ENCODE measurements at regions not wholly inside any gene's neighbourhood (a gene's known extent, or its start where the extent isn't known, plus 50 kb on each side); places are given as distances from the start of the nearest gene placed in this dataset.

DNA sequence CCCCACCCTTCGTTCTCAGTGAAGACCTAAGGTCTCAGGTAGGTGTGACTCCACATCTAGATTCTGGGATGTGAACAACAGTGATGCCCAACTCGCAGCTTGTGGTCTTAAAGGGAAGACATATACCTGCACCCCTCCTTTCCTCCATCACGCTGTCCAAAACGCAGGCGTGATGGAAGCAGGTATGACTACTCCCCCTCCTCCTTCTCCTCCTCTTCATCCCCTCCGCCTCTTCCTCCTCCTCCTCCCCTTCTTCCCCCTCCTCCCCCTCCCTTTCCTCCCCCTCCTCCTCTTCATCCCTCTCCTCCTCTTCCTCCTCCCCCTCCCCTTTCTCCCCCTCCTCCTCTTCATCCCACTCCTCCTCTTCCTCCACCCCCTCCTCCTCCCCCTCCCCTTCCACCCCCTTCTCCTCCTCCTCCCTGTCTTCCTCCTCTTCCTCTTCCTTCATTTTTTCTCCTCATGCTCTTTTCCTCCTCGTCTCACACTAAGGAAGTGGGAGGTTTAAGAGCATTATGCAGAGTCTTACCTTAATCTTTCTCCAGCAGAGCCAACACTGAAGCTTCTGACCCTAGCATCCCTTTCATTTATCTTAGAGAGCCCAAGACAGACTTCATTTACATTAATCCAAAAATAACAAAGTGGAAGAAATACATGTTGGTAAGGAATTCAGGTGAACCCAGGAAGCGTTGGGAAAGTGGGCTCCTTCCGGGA lies 352.5 kb downstream of the FOXL1 start:
- DNase-seq (ENCODE audit: low read depth), result no peak
- H3K4me3 ChIP-seq (ENCODE audit: low read length), result no peak overlapping the region
- TF ChIP-seq, protein P1, sequence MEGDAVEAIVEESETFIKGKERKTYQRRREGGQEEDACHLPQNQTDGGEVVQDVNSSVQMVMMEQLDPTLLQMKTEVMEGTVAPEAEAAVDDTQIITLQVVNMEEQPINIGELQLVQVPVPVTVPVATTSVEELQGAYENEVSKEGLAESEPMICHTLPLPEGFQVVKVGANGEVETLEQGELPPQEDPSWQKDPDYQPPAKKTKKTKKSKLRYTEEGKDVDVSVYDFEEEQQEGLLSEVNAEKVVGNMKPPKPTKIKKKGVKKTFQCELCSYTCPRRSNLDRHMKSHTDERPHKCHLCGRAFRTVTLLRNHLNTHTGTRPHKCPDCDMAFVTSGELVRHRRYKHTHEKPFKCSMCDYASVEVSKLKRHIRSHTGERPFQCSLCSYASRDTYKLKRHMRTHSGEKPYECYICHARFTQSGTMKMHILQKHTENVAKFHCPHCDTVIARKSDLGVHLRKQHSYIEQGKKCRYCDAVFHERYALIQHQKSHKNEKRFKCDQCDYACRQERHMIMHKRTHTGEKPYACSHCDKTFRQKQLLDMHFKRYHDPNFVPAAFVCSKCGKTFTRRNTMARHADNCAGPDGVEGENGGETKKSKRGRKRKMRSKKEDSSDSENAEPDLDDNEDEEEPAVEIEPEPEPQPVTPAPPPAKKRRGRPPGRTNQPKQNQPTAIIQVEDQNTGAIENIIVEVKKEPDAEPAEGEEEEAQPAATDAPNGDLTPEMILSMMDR (conservative IDR thresholded peaks at IDR 0.05; ENCODE audit: low read depth, low read length), result no peak

DNA sequence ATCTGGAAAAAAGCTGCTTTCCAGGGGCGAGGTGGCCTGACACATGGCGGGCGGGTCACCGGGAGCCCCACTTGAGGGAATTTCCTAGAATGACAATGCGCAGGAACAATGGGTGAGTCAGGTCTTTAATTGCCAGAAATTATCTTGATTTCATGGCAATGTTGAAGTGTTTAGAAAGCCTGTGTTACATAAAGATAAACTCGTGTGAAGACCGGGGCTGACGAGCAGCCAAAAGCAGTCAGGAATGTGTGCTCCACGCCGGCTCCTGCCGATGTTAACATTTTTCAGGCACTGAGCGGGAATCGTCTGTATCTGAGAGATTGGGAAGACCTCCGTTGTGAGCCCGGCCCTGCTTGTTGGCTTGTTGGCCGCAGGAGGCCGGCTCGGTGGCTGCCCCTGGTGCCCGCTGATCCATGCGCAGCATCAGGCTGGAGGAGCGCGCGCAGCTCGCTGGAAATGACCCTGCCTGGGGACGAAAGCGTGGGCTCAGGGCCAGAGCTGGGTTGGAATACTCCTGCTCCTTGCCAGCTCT lies 353.1 kb downstream of the FOXL1 start:
- TF ChIP-seq, protein P1 (conservative IDR thresholded peaks at IDR 0.05; ENCODE audit: low read depth, low read length), result no peak
- DNase-seq (ENCODE audit: low read depth), result peak; percentile 62
- H3K4me3 ChIP-seq (ENCODE audit: low read length), result no peak overlapping the region

DNA sequence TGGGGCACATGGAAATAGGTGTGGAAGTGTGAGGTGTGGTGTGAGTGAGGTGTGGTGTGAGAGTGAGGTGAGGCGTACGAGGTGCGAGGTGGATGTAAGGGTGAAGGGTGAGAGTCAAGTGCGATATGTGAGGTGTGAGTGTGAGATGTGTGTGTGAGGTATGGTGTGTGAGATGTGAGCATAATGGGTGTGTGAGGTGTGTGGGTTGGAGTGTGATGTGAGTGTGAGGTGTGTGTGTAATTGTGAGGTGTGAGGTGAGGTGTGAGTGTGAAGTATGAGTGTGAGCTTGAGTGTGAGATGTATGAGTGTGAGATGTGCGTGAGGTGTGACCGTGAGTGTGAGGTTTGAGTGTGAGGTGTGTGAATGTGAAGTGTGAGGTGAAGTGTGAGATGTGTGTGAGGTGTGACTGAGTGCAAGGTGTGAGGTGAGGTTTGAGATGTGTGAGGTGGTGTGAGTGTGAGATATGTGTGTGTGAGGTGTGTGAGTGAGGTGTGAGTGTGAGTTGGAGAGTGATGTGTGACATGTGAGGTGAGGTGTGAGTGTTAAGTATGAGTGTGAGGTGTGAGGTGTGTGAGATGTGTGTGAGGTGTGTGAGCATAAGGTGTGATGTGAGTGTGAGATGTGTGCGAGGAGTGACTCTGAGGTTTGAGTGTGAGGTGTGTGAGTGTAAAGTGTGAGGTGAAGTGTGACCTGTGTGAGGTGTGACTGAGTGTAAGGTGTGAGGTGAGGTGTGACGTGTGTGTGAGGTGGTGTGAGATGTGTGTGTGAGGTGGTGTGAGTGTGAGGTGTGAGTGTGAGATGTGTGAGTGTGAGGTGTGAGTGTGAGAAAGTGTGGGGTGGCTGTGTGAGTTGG lies 354.0 kb downstream of the FOXL1 start:
- DNase-seq (ENCODE audit: low read depth), result no peak
- TF ChIP-seq, protein P1 (conservative IDR thresholded peaks at IDR 0.05; ENCODE audit: low read depth, low read length), result no peak
- H3K4me3 ChIP-seq (ENCODE audit: low read length), result no peak overlapping the region

- H3K4me3 ChIP-seq (ENCODE audit: low read length), result no peak overlapping the region
- DNase-seq (ENCODE audit: low read depth), result no peak
- TF ChIP-seq, protein P1 (conservative IDR thresholded peaks at IDR 0.05; ENCODE audit: low read depth, low read length), result no peak
Measured at GRCh38 chr16:86934581-86935375, 356.4 kb downstream of the FOXL1 start.

DNA sequence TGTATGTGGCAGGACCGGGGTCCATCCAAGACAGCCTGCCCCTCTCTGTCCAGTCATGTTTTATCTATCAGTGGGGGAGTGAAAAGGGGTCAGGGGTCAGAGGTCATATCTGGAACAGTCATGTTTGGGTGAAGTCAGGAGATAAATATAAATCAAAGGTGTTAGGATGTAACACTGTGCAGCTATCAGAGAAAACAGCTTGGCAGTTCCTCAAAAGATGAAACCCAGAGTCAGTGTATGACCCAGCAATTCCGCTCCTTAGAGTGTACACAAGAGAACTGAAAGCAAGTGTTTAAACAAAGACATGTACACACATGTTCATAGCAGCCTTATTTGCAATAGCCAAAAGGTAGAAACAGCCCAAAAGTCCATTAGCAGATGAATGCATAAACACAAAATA lies 361.3 kb downstream of the FOXL1 start:
- no peak overlapping the region for H3K4me3 ChIP-seq (ENCODE audit: low read length)
- no peak for DNase-seq (ENCODE audit: low read depth)
- TF ChIP-seq, protein P1 (conservative IDR thresholded peaks at IDR 0.05; ENCODE audit: low read depth, low read length), result no peak

- TF ChIP-seq, protein P1 (conservative IDR thresholded peaks at IDR 0.05; ENCODE audit: low read depth, low read length), result no peak
- no peak overlapping the region for H3K4me3 ChIP-seq (ENCODE audit: low read length)
Measured at GRCh38 chr16:86941731-86942130, 363.4 kb downstream of the FOXL1 start.

More at GRCh38 chr16:86941731-86942130, 363.4 kb downstream of the FOXL1 start:
- no peak for DNase-seq (ENCODE audit: low read depth)
